NCI-H2171 (cell line): ENCODE measurements at regions not wholly inside any gene's neighbourhood (a gene's known extent, or its start where the extent isn't known, plus 50 kb on each side); places are given as distances from the start of the nearest gene placed in this dataset.
"Not testable (repeated sequence)": the region's sequence is repeated elsewhere in the genome, so short reads cannot be mapped to it uniquely, and the experiment has no call there.

Experiments used
- DNase-seq: peaks from one replicate; lab custom pipeline; 2025; lab: John Stamatoyannopoulos, UW

GRCh38 chr11:121358760-121359159, 66.2 kb downstream of the SC5D start:
- no peak for DNase-seq

DNA sequence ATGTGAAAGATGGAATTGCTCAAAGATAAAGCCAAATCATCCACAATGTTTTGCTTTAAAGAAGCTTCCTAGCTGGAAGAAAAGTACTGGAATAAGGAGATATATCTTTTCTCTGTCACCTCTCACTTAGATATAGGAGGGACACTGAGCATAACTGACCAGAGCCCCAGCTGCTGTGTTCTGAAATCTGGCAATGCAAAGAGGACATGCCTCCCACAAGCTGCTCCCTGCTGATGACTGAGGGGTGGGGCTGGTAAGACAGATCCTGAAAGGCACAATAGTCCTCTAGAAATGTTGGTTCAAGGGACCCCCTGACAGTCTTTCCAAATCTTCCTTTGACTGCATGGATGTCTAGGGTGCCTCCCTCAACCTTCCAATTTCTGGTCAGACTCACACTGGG, 67.0 kb downstream of the SC5D start:
- DNase-seq = no peak

GRCh38 chr11:121362955-121363354, 70.4 kb downstream of the SC5D start:
- DNase-seq = not testable (repeated sequence)

DNA sequence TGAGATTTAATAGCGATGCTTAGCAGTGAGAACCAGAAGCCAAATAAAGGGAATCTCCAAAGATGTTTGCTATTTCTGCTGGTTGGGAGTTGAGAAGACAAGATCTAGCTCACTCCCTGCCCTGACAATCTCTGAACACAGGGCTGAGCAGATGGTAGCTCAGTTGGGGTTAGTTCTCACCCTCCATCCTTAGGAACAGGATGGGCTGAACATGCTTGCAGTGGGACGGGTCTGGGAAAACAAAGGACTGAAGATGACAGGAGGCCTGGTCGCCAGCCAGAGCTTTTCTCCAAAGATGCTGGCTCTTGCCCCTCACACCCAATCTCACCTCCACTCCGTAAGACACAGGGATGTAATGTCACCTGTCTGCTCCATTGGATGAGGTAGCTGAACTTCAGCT, 72.7 kb downstream of the SC5D start:
- DNase-seq = no peak

DNA sequence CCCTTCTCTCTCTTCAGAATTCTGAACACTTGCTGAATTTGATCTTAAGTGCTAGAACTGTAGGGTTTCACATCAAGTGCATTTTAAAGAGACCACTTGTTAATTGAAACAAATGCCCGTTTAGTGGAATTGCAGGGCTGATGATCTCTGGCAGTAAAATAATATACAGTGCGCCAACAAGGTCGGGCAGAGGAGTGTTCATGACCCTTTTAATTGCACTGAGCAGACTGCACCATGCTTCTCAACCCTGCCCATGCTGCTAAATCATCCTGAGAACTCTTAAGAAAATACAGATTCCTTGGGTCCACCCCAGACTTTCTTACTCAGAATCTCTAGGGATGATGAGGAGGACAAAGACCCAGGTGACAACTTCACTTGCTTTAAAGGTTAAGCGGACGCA, 73.5 kb downstream of the SC5D start:
- DNase-seq = no peak

DNA sequence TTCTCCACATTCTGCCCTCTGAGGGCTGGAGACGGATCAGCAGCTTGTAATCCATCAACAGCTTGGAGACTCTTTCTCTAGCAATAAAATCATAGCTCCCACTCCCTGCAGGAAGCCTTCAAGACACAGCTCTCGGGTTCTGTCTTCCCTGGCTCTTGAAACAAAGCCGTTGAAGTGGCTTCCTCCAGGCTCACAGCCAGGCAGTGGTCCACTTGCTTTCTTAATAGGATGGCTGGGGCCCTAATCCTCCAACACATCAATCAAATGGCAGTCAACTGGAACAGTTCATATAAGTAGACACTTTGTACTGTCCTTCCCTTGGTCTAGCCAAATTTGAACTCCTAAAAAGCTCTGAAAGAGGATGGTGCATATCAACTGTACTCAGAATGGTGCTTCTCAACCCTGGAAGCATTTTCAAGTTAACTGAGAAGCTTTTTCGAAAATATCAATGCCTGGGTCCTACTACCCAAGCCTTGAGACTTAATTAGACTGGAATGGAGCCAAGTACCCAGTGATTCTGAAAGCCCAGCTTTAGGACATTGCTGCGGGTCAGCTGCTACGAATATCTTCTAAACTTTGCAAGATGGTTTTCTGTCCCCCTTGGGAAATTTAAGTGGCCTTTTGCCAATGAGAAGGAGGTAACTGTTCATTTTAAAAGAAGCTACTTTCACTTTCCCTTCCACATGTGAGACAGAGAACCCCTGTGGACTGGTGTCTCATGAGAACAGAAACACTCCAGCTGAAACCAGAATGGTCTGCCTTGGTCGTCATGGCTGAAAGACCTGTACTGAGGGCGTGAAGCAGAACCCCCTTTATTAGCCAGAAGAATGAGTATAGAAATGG, 74.7 kb downstream of the SC5D start:
- DNase-seq = no peak

DNA sequence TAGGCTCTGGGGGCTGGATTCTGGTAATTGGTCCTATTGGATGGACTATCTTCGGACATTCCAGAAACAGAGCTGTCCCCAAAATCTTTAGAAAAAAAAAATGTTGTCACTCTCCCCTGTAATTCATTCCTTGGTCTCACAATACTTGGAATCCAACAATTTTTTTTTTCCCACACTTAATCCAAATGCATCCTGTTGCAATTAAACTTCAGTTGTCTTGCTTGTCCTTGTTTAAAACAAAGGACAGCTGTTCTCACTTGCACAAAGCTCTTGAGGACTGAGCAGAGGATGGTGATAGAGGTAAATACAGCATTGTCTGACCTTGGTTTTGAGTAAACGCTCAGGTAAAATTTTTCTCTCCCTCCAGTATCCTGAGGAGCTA, 75.3 kb downstream of the SC5D start:
- DNase-seq = no peak

DNA sequence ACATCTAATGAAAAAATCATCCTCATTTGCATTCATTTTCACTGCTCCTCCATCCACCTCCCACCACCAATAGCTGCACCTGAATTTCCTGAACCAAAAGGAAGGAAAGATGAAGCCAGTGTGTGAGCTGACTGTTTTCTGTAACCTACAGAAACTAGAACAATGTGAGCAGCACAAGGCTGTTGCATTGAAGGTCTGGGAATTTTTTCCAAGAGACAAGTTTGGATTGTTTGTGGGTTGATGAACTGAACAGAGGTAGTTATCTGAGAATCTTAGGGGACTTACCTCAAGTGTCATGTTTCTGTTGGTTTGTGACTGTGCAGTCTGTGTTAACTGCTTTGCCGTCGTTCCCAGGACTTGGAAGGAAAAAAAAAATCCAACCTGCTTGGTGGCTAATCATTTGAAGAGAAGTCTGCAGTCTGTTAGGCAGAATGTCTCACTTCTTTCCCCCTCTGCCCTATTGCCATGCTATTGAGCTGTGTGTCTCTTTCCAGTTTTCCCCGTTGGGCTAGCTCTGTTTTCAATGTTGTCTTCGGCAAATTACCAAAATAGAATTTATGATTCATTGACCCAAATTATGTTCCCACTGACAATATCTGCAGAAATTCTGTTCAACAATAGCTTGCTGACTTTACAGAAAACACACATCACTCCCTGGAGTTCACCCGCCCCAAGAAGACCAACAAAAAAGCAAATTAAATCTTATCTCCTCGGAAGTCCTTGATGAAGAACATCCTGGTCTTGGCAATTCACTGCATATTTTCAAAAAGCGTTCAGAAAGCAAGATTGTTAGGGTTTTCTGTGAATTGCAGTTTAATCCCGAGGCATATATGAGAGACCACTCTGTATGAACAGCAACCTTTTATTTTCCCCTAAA, 76.0 kb downstream of the SC5D start:
- DNase-seq = peak; percentile 66

DNA sequence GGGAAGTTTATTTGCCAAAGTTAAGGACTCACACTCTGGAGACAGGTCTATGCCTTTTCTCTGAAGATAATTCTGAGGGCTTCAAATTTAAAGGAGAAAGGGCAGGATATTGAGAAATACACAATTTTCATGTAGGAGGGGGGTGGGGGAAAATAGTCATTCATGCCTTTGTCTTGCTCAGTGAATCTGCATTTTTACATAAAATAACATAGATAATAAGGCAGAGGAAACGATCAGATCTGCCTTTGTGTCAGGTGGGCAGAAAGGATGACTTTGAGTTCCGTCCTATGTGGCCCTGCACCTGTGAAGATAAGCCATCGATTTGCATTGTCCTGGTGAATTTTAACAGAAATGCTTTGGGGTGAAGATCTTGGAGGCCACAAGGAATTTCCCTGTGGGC, 76.8 kb downstream of the SC5D start:
- no peak for DNase-seq

DNA sequence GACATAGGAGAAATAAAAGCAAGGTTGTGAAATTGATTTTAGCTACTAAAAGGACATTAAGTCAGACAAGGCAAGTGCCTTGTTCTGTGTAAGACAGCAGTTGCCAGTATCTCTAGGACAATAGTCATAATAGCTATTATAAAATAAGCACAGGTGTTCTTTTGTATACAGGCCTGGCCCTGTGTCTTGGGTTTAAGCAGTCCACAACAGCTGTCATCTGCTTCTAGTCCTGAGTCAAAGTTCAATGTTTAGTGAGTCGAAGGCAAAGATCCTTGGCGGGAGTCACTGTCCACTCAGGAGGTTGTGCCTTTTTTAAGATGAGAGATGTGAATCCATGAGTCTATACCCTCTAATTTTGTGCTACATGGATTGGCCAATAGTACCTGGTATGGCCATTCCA, 79.5 kb downstream of the SC5D start:
- DNase-seq = no peak

GRCh38 chr11:121372671-121373429, 79.3 kb upstream of the SORL1 start:
- DNase-seq = no peak

DNA sequence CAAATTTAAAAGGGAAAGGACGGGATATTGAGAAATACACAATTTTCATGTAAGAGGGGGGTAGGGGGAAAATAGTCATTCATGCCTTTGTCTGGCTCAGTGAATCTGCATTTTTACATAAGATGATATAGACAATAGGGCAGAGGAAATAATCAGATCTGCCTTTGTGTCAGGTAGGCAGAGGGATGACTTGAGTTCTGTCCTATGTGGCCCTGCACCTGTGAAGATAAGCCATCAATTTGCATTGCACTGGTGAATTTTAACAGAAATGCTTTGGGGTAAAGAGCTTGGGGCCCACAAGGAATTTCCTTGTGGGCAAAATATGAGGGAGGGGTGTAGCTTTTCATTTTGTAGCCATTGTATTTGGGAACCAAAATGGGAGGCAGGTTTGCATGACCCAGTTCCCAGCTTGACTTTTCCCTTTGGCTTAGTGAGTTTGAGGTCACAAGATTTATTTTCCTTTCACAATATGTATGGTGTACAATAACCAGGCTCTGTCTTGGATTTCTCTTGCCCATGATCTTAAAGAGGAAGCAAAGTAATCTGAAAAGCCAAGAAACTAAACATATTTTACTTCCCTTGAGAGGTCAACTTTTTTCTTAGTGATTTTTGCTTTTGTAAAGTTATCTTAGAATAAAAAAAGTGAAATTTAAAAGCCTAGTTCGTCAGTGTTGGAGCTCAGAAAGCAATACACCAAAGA, 77.7 kb upstream of the SORL1 start:
- DNase-seq = no peak

- DNase-seq = no peak
Observed at GRCh38 chr11:121376130-121376529, 76.0 kb upstream of the SORL1 start.

- not testable (repeated sequence) for DNase-seq
Observed at GRCh38 chr11:121379145-121379810, 72.8 kb upstream of the SORL1 start.

GRCh38 chr11:121383716-121384115, 68.4 kb upstream of the SORL1 start:
- no peak for DNase-seq

GRCh38 chr11:121385688-121386087, 66.4 kb upstream of the SORL1 start:
- DNase-seq = no peak
